Lower leg skin (tissue), 3 donors: ENCODE measurements at regions not wholly inside any gene's neighbourhood (a gene's known extent, or its start where the extent isn't known, plus 50 kb on each side); places are given as distances from the start of the nearest gene placed in this dataset.

ENCODE experiments used
- CTCF ChIP-seq, 3 donors: fragments of 450-650 bp; IDR thresholded peaks; one replicate each; pipeline ENCODE4 v1.5.1; 2016; ENCODE audit warnings: antibody characterized with exemption in 3 of 3, mild to moderate bottlenecking in 3 of 3, moderate library complexity in 2 of 3
- POLR2A ChIP-seq, 2 donors: fragments of 450-650 bp; IDR thresholded peaks; one replicate each; pipeline ENCODE4 v1.6.1; 2016 to 2017; ENCODE audit warnings: antibody characterized with exemption in 2 of 2, mild to moderate bottlenecking in 1 of 2, moderate library complexity in 1 of 2

GRCh38 chr10:3606309-3606708, 178.7 kb downstream of the KLF6 start:
- no peak for TF ChIP-seq CTCF (IDR thresholded peaks at IDR 0.05)
- no peak for TF ChIP-seq POLR2A (IDR thresholded peaks at IDR 0.05)
